ENCODE measurements at regions not wholly inside any gene's neighbourhood (a gene's known extent, or its start where the extent isn't known, plus 50 kb on each side); places are given as distances from the start of the nearest gene placed in this dataset.

- TF ChIP-seq CTCF (conservative IDR thresholded peaks at IDR 0.05; ENCODE audit: low read depth, low read length) (no peak), EZH2 (IDR thresholded peaks at IDR 0.05; ENCODE audit: borderline replicate concordance, low read depth, low read length, poor library complexity, severe bottlenecking) (no peak)
These were observed 1469.0 kb downstream of the TECRL start for GRCh38 chr4:62940229-62940628.

All from A673 (cell line).